IMR-90 (cell line): ENCODE measurements at regions not wholly inside any gene's neighbourhood (a gene's known extent, or its start where the extent isn't known, plus 50 kb on each side); places are given as distances from the start of the nearest gene placed in this dataset.

Experiments
- ATAC-seq: fragments of 200-7000 bp; cut with Tn5 transposase; 2 replicates; pipeline ENCODE4 v1.9.1; 2020; ENCODE audit warnings: low read depth, mild to moderate bottlenecking, moderate library complexity
- BruUV-seq: library from RNA; stranded (reverse); fragments of 400-500 nt; replicated peaks from 2 replicates; lab custom pipeline; 2021; lab: Mats Ljungman, UMichigan
- CTCF ChIA-PET: fragments of 300-600 bp; formaldehyde crosslinking; extraction: SDS; loops from one replicate; lab custom pipeline; 2021; ENCODE audit warnings: antibody characterized with exemption; lab: Yijun Ruan, JAX
- POLR2A ChIA-PET: fragments of 300-600 bp; sonication (Branson Sonifier 250); formaldehyde crosslinking; loops from one replicate; lab custom pipeline; 2022; ENCODE audit warnings: antibody characterized with exemption; ENCODE audit not compliant: unreplicated experiment; lab: Charles Lee
- DNase-seq: peaks from one replicate; pipeline ENCODE4 v3.0.0; 2013
- H2AFZ ChIP-seq: replicated peaks from 2 replicates; pipeline ENCODE3; 2013; ENCODE audit warnings: low read length, mild to moderate bottlenecking; ENCODE audit not compliant: poor library complexity
- H2AK5ac ChIP-seq: 2 replicates; pipeline ENCODE4 v1.6.1; 2013; ENCODE audit warnings: low read depth, low read length, inconsistent platforms
- H2AK9ac ChIP-seq: replicated peaks from 2 replicates; pipeline ENCODE3; 2013; ENCODE audit warnings: mild to moderate bottlenecking, low read depth, low read length, moderate library complexity; ENCODE audit not compliant: poor library complexity
- H2BK120ac ChIP-seq: 2 replicates; pipeline ENCODE4 v1.6.1; 2013; ENCODE audit warnings: low read depth, low read length, inconsistent platforms
- H2BK15ac ChIP-seq: 3 replicates; pipeline ENCODE4 v1.6.1; 2013; ENCODE audit warnings: low read depth, low read length, inconsistent platforms
- H2BK20ac ChIP-seq: 2 replicates; pipeline ENCODE4 v1.6.1; 2013; ENCODE audit warnings: low read depth, mild to moderate bottlenecking, inconsistent platforms, low read length, moderate library complexity
- H2BK5ac ChIP-seq: 2 replicates; pipeline ENCODE4 v1.6.1; 2013; ENCODE audit warnings: mild to moderate bottlenecking, low read depth, low read length, inconsistent platforms; ENCODE audit not compliant: poor library complexity, severe bottlenecking
- H3K14ac ChIP-seq: replicated peaks from 2 replicates; pipeline ENCODE4 v1.6.1; 2013; ENCODE audit warnings: low read depth, low read length, inconsistent platforms
- H3K18ac ChIP-seq: 2 replicates; pipeline ENCODE4 v1.6.1; 2013; ENCODE audit warnings: low read depth, low read length, control low read depth
- H3K23ac ChIP-seq: 2 replicates; pipeline ENCODE4 v1.6.1; 2013; ENCODE audit warnings: low read depth, low read length, inconsistent platforms
- H3K27ac ChIP-seq: 2 replicates; pipeline ENCODE4 v1.5.1; 2013; ENCODE audit warnings: mild to moderate bottlenecking, control low read depth, low read length; ENCODE audit not compliant: insufficient read depth
- H3K27me3 ChIP-seq: 2 replicates; pipeline ENCODE4 v1.6.1; 2013; ENCODE audit warnings: low read length; ENCODE audit not compliant: control insufficient read depth, insufficient read depth
- H3K36me3 ChIP-seq: 2 replicates; pipeline ENCODE4 v1.6.1; 2013; ENCODE audit warnings: low read length, mixed read lengths; ENCODE audit not compliant: control insufficient read depth, insufficient read depth
- H3K4ac ChIP-seq: 2 replicates; pipeline ENCODE4 v1.6.1; 2013; ENCODE audit warnings: low read depth, low read length, inconsistent platforms
- H3K4me1 ChIP-seq: 2 replicates; pipeline ENCODE4 v1.6.1; 2013; ENCODE audit warnings: low read length, mixed read lengths; ENCODE audit not compliant: control insufficient read depth, insufficient read depth
- H3K4me2 ChIP-seq: 2 replicates; pipeline ENCODE4 v1.6.1; 2013; ENCODE audit warnings: low read depth, mild to moderate bottlenecking, control low read depth, low read length, moderate library complexity
- H3K4me3 ChIP-seq: 2 replicates; pipeline ENCODE4 v1.5.1; 2013; ENCODE audit warnings: low read depth, mild to moderate bottlenecking, control low read depth, low read length, moderate library complexity; ENCODE audit not compliant: insufficient read depth
- H3K56ac ChIP-seq: 2 replicates; pipeline ENCODE4 v1.6.1; 2013; ENCODE audit warnings: low read length, inconsistent platforms; ENCODE audit not compliant: insufficient read depth; ENCODE audit errors: extremely low read depth
- H3K79me1 ChIP-seq, 2 experiments: 2 replicates each; pipeline ENCODE4 v1.6.1; 2013; ENCODE audit warnings: low read length in 2 of 2, inconsistent platforms in 1 of 2, low read depth in 1 of 2
- H3K9ac ChIP-seq: 2 replicates; pipeline ENCODE4 v1.6.1; 2013; ENCODE audit warnings: low read depth, low read length, control low read depth
- H3K9me1 ChIP-seq: 2 replicates; pipeline ENCODE4 v1.6.1; 2013; ENCODE audit warnings: low read length, inconsistent platforms; ENCODE audit not compliant: insufficient read depth
- H3K9me3 ChIP-seq: 2 replicates; pipeline ENCODE4 v1.6.1; 2013; ENCODE audit warnings: low read length; ENCODE audit not compliant: control insufficient read depth, insufficient read depth
- H4K20me1 ChIP-seq: 2 replicates; pipeline ENCODE4 v1.6.1; 2013; ENCODE audit warnings: low read length, inconsistent platforms; ENCODE audit not compliant: insufficient read depth
- H4K5ac ChIP-seq: 2 replicates; pipeline ENCODE4 v1.6.1; 2013; ENCODE audit warnings: mild to moderate bottlenecking, low read depth, low read length, control low read depth
- H4K8ac ChIP-seq, 2 experiments: 2 replicates each; pipeline ENCODE4 v1.6.1; 2013; ENCODE audit warnings: low read depth in 2 of 2, low read length in 2 of 2, control low read depth in 1 of 2, inconsistent platforms in 1 of 2
- H4K91ac ChIP-seq: 2 replicates; pipeline ENCODE4 v1.6.1; 2013; ENCODE audit warnings: low read depth, low read length, inconsistent platforms; ENCODE audit not compliant: insufficient read depth
- BHLHE40 ChIP-seq: fragments of 150-350 bp; IDR thresholded peaks from 2 replicates; pipeline ENCODE4 v1.6.1; 2016; ENCODE audit warnings: mild to moderate bottlenecking, low read depth, low read length
- CEBPB ChIP-seq: IDR thresholded peaks from 2 replicates; pipeline ENCODE4 v1.6.1; 2012; ENCODE audit warnings: low read depth, low read length, improper control_type of control experiment
- CHD1 ChIP-seq: IDR thresholded peaks from 2 replicates; pipeline ENCODE4 v1.6.1; 2012; ENCODE audit warnings: low read depth, low read length, improper control_type of control experiment
- CTCF ChIP-seq: conservative IDR thresholded peaks from 2 replicates; pipeline ENCODE4 v1.5.1; 2012; ENCODE audit warnings: mild to moderate bottlenecking, low read depth, low read length, improper control_type of control experiment
- ELK1 ChIP-seq: fragments of 150-350 bp; IDR thresholded peaks from 2 replicates; pipeline ENCODE4 v1.6.1; 2016; ENCODE audit warnings: low read depth, mild to moderate bottlenecking, low read length, moderate library complexity, borderline replicate concordance
- FOS ChIP-seq: fragments of 150-350 bp; IDR thresholded peaks from 2 replicates; pipeline ENCODE4 v1.6.1; 2016; ENCODE audit warnings: low read depth, low read length
- MAFK ChIP-seq: IDR thresholded peaks from 2 replicates; pipeline ENCODE4 v1.6.1; 2012; ENCODE audit warnings: low read depth, low read length, improper control_type of control experiment
- MAZ ChIP-seq: IDR thresholded peaks from 2 replicates; pipeline ENCODE4 v1.6.1; 2012; ENCODE audit warnings: low read depth, mild to moderate bottlenecking, low read length, improper control_type of control experiment, moderate library complexity, borderline replicate concordance
- MXI1 ChIP-seq: IDR thresholded peaks from 2 replicates; pipeline ENCODE4 v1.6.1; 2012; ENCODE audit warnings: low read depth, mild to moderate bottlenecking, low read length, moderate library complexity, borderline replicate concordance
- NFE2L2 ChIP-seq: fragments of 150-350 bp; IDR thresholded peaks from 2 replicates; pipeline ENCODE4 v1.6.1; 2016; ENCODE audit warnings: low read depth, mild to moderate bottlenecking, low read length
- POLR2A ChIP-seq: IDR thresholded peaks from 2 replicates; pipeline ENCODE4 v1.6.1; 2012; ENCODE audit warnings: mild to moderate bottlenecking, low read depth, low read length
- RAD21 ChIP-seq: IDR thresholded peaks from 2 replicates; pipeline ENCODE4 v1.6.1; 2012; ENCODE audit warnings: low read length, improper control_type of control experiment
- RCOR1 ChIP-seq: IDR thresholded peaks from 2 replicates; pipeline ENCODE4 v1.6.1; 2012; ENCODE audit warnings: mild to moderate bottlenecking, low read length, improper control_type of control experiment; ENCODE audit not compliant: insufficient replicate concordance
- RFX5 ChIP-seq: IDR thresholded peaks from 2 replicates; pipeline ENCODE4 v1.8.0; 2012; ENCODE audit warnings: low read depth, mild to moderate bottlenecking, low read length, moderate library complexity
- SMC3 ChIP-seq: fragments of 150-350 bp; IDR thresholded peaks from 2 replicates; pipeline ENCODE4 v1.6.1; 2016; ENCODE audit warnings: low read depth, mild to moderate bottlenecking, antibody characterized with exemption, low read length, moderate library complexity
- USF2 ChIP-seq: fragments of 150-350 bp; IDR thresholded peaks from 2 replicates; pipeline ENCODE4 v1.6.1; 2017; ENCODE audit warnings: mild to moderate bottlenecking, antibody characterized with exemption, low read length, low read depth
- WGBS, 2 experiments: methylation state at CpG; one replicate each; pipeline versions ENCODE4 v1.1.5 to v1.1.7; 2013; ENCODE audit warnings: missing lambda C conversion rate in 2 of 2; ENCODE audit not compliant: insufficient read length in 1 of 2; ENCODE audit errors: extremely low coverage in 2 of 2; 5-methylcytosine and 5-hydroxymethylcytosine counted together
- dilution Hi-C: fragments of 300-500 bp; cut with HindIII; formaldehyde crosslinking; loops from one replicate; pipeline ENCODE4 v1.14.3; 2018; ENCODE audit warnings: low sequenced_read_pairs; ENCODE audit not compliant: unreplicated experiment
- in situ Hi-C: fragments of 300-500 bp; cut with MboI; formaldehyde crosslinking; loops from 3 replicates; pipeline ENCODE4 v1.14.3; 2019; ENCODE audit warnings: low sequenced_read_pairs, inconsistent platforms, mixed read lengths
- intact Hi-C: fragments of 100-400 bp; cut with micrococcal nuclease; formaldehyde crosslinking; loops from 2 replicates; pipeline ENCODE4 v1.10.0; 2022

GRCh38 chr3:117005911-117006522 is 296.4 kb downstream of the TUSC7 start:
- Histone ChIP-seq H3K79me1 (no peaks in the 10 kb centered on the region), H2AFZ (no peak overlapping the region), H3K27ac (no peak overlapping the region), H3K9me3 (no peaks in the 10 kb centered on the region), H3K4ac (no peak overlapping the region), H3K4me3 (no peak overlapping the region), H3K9ac (no peak overlapping the region), H3K27me3 (no peaks in the 10 kb centered on the region), H2AK9ac (no peak overlapping the region), H4K8ac (no peak overlapping the region), H3K4me2 (no peak overlapping the region), H3K9me1 (0 out of 2 replicates have a peak, but pooled peaks cover 3% of the 10 kb centered on the region), H3K4me1 (no peaks in the 10 kb centered on the region), H3K14ac (no peak overlapping the region), H2AK5ac (no peak overlapping the region), H4K20me1 (no peaks in the 10 kb centered on the region), H2BK5ac (no peak overlapping the region), H2BK120ac (no peak overlapping the region), H3K18ac (no peak overlapping the region), H3K56ac (no peak overlapping the region), H3K23ac (no peak overlapping the region), H4K5ac (no peak overlapping the region), H3K36me3 (no peaks in the 10 kb centered on the region), H4K91ac (no peak overlapping the region), H2BK20ac (no peak overlapping the region), H2BK15ac (no peak overlapping the region)
- intact Hi-C loops: no loop called here
- in situ Hi-C loops: loop anchor here (25.0 kb wide), 2 partner anchors 706 to 1631 kb away; no protein-coding TSS in a partner anchor
- BruUV-seq: no TSS peak
- CTCF ChIA-PET: no interaction called here
- TF ChIP-seq CEBPB (no peak), SMC3 (no peak), USF2 (no peak), RCOR1 (no peak), NFE2L2 (no peak), RFX5 (no peak), CHD1 (no peak), BHLHE40 (no peak), MAZ (no peak), MXI1 (no peak), CTCF (no peak), MAFK (no peak), ELK1 (no peak), RAD21 (no peak), POLR2A (no peak), FOS (no peak)
- ATAC-seq (no peak), DNase-seq (no peak)
- no CpG with 5 or more reads among the region's 2 CpGs for WGBS, 2 experiments
- dilution Hi-C loops: no loop called here
- POLR2A ChIA-PET: no interaction called here
